ENCODE measurements at regions not wholly inside any gene's neighbourhood (a gene's known extent, or its start where the extent isn't known, plus 50 kb on each side); places are given as distances from the start of the nearest gene placed in this dataset.

GRCh38 chr14:40312296-40312695 is 880.1 kb upstream of the FBXO33 start:
- TF ChIP-seq CTCF (IDR thresholded peaks at IDR 0.05) (no peak), POLR2A (IDR thresholded peaks at IDR 0.05) (no peak)
